Right renal pelvis (tissue), 4 donors: ENCODE measurements at regions not wholly inside any gene's neighbourhood (a gene's known extent, or its start where the extent isn't known, plus 50 kb on each side); places are given as distances from the start of the nearest gene placed in this dataset.
"Not testable (repeated sequence)": the region's sequence is repeated elsewhere in the genome, so short reads cannot be mapped to it uniquely, and the experiment has no call there.

Source experiments
- DNase-seq, 4 donors: peaks; one replicate each; pipeline ENCODE4 v3.0.0-alpha.2; 2013; ENCODE audit warnings: low read depth in 4 of 4, low spot score in 3 of 4, missing footprints in 1 of 4

GRCh38 chr2:89199453-89200246, 508.2 kb downstream of the RPIA start:
- DNase-seq: not testable (repeated sequence)

- DNase-seq: not testable (repeated sequence)
These were observed 508.7 kb downstream of the RPIA start for GRCh38 chr2:89200247-89200527.

GRCh38 chr2:89202518-89202917, 511.0 kb downstream of the RPIA start:
- DNase-seq: not testable (repeated sequence)

GRCh38 chr2:89205153-89205552, 513.7 kb downstream of the RPIA start:
- DNase-seq: peak in 1 of 4 donors; percentile 1

- DNase-seq: not testable (repeated sequence)
These were observed 516.9 kb downstream of the RPIA start for GRCh38 chr2:89208144-89208932.

- not testable (repeated sequence) for DNase-seq
These were observed 521.7 kb downstream of the RPIA start for GRCh38 chr2:89213151-89213550.

GRCh38 chr2:89213811-89214210, 522.3 kb downstream of the RPIA start:
- not testable (repeated sequence) for DNase-seq

- DNase-seq: not testable (repeated sequence)
These were observed 530.0 kb downstream of the RPIA start for GRCh38 chr2:89221474-89221873.

- not testable (repeated sequence) for DNase-seq
These were observed 530.7 kb downstream of the RPIA start for GRCh38 chr2:89222063-89222732.

GRCh38 chr2:89224803-89225202, 533.3 kb downstream of the RPIA start:
- not testable (repeated sequence) for DNase-seq

GRCh38 chr2:89229979-89230378, 538.5 kb downstream of the RPIA start:
- DNase-seq: not testable (repeated sequence)

- not testable (repeated sequence) for DNase-seq
These were observed 539.8 kb downstream of the RPIA start for GRCh38 chr2:89231241-89231640.

GRCh38 chr2:89233931-89234330, 542.5 kb downstream of the RPIA start:
- DNase-seq: not testable (repeated sequence)

GRCh38 chr2:89234818-89235466, 543.5 kb downstream of the RPIA start:
- DNase-seq: not testable (repeated sequence)

GRCh38 chr2:89236832-89237450, 545.5 kb downstream of the RPIA start:
- DNase-seq: not testable (repeated sequence)

- not testable (repeated sequence) for DNase-seq
These were observed 546.3 kb downstream of the RPIA start for GRCh38 chr2:89237783-89238182.

- DNase-seq: not testable (repeated sequence)
These were observed 551.7 kb downstream of the RPIA start for GRCh38 chr2:89243114-89243700.

GRCh38 chr2:89244407-89244806, 552.9 kb downstream of the RPIA start:
- DNase-seq: not testable (repeated sequence)

GRCh38 chr2:89245478-89245877, 554.0 kb downstream of the RPIA start:
- DNase-seq: not testable (repeated sequence)

GRCh38 chr2:89246027-89246426, 554.6 kb downstream of the RPIA start:
- DNase-seq: not testable (repeated sequence)
